ENCODE measurements at regions not wholly inside any gene's neighbourhood (a gene's known extent, or its start where the extent isn't known, plus 50 kb on each side); places are given as distances from the start of the nearest gene placed in this dataset.

DNA sequence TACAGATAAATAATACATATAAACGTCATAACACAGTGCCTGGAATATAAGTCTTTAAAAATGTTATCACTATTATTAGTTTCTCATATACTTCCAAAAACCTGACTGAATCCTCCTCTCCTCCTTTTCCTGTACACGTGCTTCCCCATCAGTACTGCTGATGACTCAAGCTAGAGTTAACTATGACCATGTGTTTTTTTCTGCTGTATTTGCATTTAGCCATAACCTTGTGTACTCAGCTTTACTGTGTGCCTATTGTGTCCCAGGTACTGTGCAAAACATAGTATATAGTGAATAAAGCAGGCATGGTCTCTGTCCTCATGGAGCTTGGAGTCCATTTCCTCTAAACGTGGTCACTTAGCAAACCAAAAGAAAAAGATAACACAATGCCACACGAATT is 56.5 kb upstream of the ARHGAP32 start:
- TF ChIP-seq FOXJ3 (CRISPR knock-in tag; IDR thresholded peaks at IDR 0.05; ENCODE audit: borderline replicate concordance) (no peak), ZNF317 (CRISPR knock-in tag; IDR thresholded peaks at IDR 0.05; ENCODE audit: borderline replicate concordance, low read depth) (no peak), ELF4 (CRISPR knock-in tag; IDR thresholded peaks at IDR 0.05; ENCODE audit: low read depth) (no peak), ESRRA (CRISPR knock-in tag; IDR thresholded peaks at IDR 0.05; ENCODE audit: borderline replicate concordance) (no peak)
- TF ChIP-seq, protein P1, sequence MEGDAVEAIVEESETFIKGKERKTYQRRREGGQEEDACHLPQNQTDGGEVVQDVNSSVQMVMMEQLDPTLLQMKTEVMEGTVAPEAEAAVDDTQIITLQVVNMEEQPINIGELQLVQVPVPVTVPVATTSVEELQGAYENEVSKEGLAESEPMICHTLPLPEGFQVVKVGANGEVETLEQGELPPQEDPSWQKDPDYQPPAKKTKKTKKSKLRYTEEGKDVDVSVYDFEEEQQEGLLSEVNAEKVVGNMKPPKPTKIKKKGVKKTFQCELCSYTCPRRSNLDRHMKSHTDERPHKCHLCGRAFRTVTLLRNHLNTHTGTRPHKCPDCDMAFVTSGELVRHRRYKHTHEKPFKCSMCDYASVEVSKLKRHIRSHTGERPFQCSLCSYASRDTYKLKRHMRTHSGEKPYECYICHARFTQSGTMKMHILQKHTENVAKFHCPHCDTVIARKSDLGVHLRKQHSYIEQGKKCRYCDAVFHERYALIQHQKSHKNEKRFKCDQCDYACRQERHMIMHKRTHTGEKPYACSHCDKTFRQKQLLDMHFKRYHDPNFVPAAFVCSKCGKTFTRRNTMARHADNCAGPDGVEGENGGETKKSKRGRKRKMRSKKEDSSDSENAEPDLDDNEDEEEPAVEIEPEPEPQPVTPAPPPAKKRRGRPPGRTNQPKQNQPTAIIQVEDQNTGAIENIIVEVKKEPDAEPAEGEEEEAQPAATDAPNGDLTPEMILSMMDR (IDR thresholded peaks at IDR 0.05): no peak
- TF ChIP-seq, protein P2, sequence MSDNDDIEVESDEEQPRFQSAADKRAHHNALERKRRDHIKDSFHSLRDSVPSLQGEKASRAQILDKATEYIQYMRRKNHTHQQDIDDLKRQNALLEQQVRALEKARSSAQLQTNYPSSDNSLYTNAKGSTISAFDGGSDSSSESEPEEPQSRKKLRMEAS (CRISPR knock-in tag; IDR thresholded peaks at IDR 0.05): no peak
